K562 (cell line): ENCODE measurements at regions not wholly inside any gene's neighbourhood (a gene's known extent, or its start where the extent isn't known, plus 50 kb on each side); places are given as distances from the start of the nearest gene placed in this dataset.

Source experiments
- BRF2 ChIP-seq: IDR thresholded peaks from 3 replicates; pipeline ENCODE4 v1.6.1; 2011; ENCODE audit warnings: borderline replicate concordance, mild to moderate bottlenecking; ENCODE audit not compliant: insufficient read length, insufficient read depth
- CHD2 ChIP-seq: IDR thresholded peaks from 2 replicates; pipeline ENCODE4 v1.6.1; 2011; ENCODE audit warnings: low read depth, low read length
- CTCF ChIP-seq, 3 experiments: IDR thresholded peaks in 2 of 3; conservative IDR thresholded peaks in 1 of 3; 2 replicates each; pipeline ENCODE4 v1.5.1; 2011 to 2012; ENCODE audit warnings: low read length in 3 of 3, mild to moderate bottlenecking in 3 of 3, control low read depth in 2 of 3, improper control_type of control experiment in 1 of 3, inconsistent platforms in 1 of 3, low read depth in 1 of 3, mixed read lengths in 1 of 3, moderate library complexity in 1 of 3; ENCODE audit not compliant: insufficient read depth in 2 of 3
- EGR1 ChIP-seq: fragments of 450-650 bp; conservative IDR thresholded peaks from 2 replicates; pipeline ENCODE4 v1.6.1; 2017; ENCODE audit warnings: mild to moderate bottlenecking
- ELF1 ChIP-seq: fragments of 200-800 bp; sonication (Bioruptor generic); IDR thresholded peaks from 2 replicates; pipeline ENCODE4 v1.6.1; 2016; ENCODE audit warnings: missing genetic modification characterization, missing compliant biosample characterization
- JUN ChIP-seq, 2 experiments: sonication (generic) in 1 of 2; formaldehyde crosslinking in 1 of 2; IDR thresholded peaks; 2 replicates each; pipeline versions ENCODE4 v1.6.1 to v1.8.0; 2012 to 2022; ENCODE audit warnings: borderline replicate concordance in 2 of 2, mild to moderate bottlenecking in 2 of 2, improper control_type of control experiment in 1 of 2, low read depth in 1 of 2, low read length in 1 of 2, missing genetic modification reagents in 1 of 2
- NBN ChIP-seq: fragments of 450-650 bp; IDR thresholded peaks from 2 replicates; pipeline ENCODE4 v1.6.1; 2016; ENCODE audit warnings: low read depth, mild to moderate bottlenecking
- NFATC3 ChIP-seq: fragments of 450-650 bp; IDR thresholded peaks from 2 replicates; pipeline ENCODE4 v1.6.1; 2017; ENCODE audit warnings: mild to moderate bottlenecking
- NFRKB ChIP-seq: fragments of 450-650 bp; IDR thresholded peaks from 2 replicates; pipeline ENCODE4 v1.6.1; 2016; ENCODE audit warnings: low read depth
- SREBF2 ChIP-seq: sonication (generic); formaldehyde crosslinking; IDR thresholded peaks from 2 replicates; pipeline ENCODE4 v1.4.0; 2020; ENCODE audit warnings: mild to moderate bottlenecking, missing genetic modification reagents
- USF1 ChIP-seq: sonication (generic); formaldehyde crosslinking; IDR thresholded peaks from 2 replicates; pipeline ENCODE4 v1.9.0; 2022; ENCODE audit warnings: mild to moderate bottlenecking, missing genetic modification reagents

GRCh38 chr3:99484871-99485270, 153.5 kb upstream of the COL8A1 start:
- TF ChIP-seq ELF1 (tag) (no peak), BRF2 (no peak), USF1 (CRISPR knock-in tag) (no peak), CTCF (IDR thresholded peaks at IDR 0.05 in 2 of 3, conservative IDR thresholded peaks at IDR 0.05 in 1 of 3; ENCODE audit: insufficient read depth in 2 of 3, low read depth in 1 of 3, low read length in 3 of 3) (no peak), SREBF2 (no peak), CHD2 (no peak), NBN (no peak), EGR1 (no peak), NFATC3 (no peak), JUN (IDR thresholded peaks at IDR 0.05; ENCODE audit: borderline replicate concordance, low read depth, low read length) (no peak), JUN (CRISPR knock-in tag; IDR thresholded peaks at IDR 0.05; ENCODE audit: borderline replicate concordance) (no peak), NFRKB (no peak)
